Left lung (tissue), 4 donors: ENCODE measurements at regions not wholly inside any gene's neighbourhood (a gene's known extent, or its start where the extent isn't known, plus 50 kb on each side); places are given as distances from the start of the nearest gene placed in this dataset.

Experiments
- ATAC-seq: fragments of 200-7000 bp; cut with Tn5 transposase; one replicate; pipeline ENCODE4 v1.9.1; 2020; ENCODE audit warnings: moderate library complexity
- DNase-seq, 4 donors: peaks; one replicate each; pipeline ENCODE4 v3.0.0-alpha.2; 2013 to 2020
- H3K27ac ChIP-seq, 2 donors: fragments of 200-600 bp; sonication (generic) in 1 of 2; one replicate each; pipeline versions ENCODE4 v1.5.0 to v1.8.0; 2020 to 2021
- H3K27me3 ChIP-seq, 2 donors: fragments of 200-600 bp; sonication (generic) in 1 of 2; one replicate each; pipeline versions ENCODE4 v1.5.0 to v1.8.0; 2020 to 2021
- H3K36me3 ChIP-seq, 2 donors: fragments of 200-600 bp; sonication (generic) in 1 of 2; one replicate each; pipeline versions ENCODE4 v1.5.0 to v1.8.0; 2020 to 2021
- H3K4me1 ChIP-seq, 2 donors: fragments of 200-600 bp; one replicate each; pipeline ENCODE4 v1.8.0; 2021
- H3K4me3 ChIP-seq, 2 donors: fragments of 200-600 bp; sonication (generic) in 1 of 2; one replicate each; pipeline versions ENCODE4 v1.5.0 to v1.8.0; 2020 to 2021; ENCODE audit warnings: mild to moderate bottlenecking in 1 of 2
- H3K9me3 ChIP-seq, 2 donors: fragments of 200-600 bp; sonication (generic) in 1 of 2; one replicate each; pipeline versions ENCODE4 v1.5.0 to v1.8.0; 2020 to 2021
- intact Hi-C, 2 donors: fragments of 100-400 bp; cut with DNase I; formaldehyde crosslinking; loops; one replicate each; pipeline versions ENCODE4 v1.11.2 to v1.14.2; 2022
- TF ChIP-seq, protein P1 (sequence below), 2 donors: fragments of 200-600 bp; sonication (generic) in 1 of 2; IDR thresholded peaks; one replicate each; pipeline versions ENCODE4 v1.5.0 to v1.8.0; 2021; ENCODE audit warnings: antibody characterized with exemption in 2 of 2
- donor health status: DM: no; HTN: yes; CAD: no.
- donor health status: DM: no; HTN: no; CAD: no.

GRCh38 chr2:18106841-18107240 lies 228.4 kb downstream of the KCNS3 start:
- DNase-seq = no peak
- H3K9me3 ChIP-seq = no peaks in the 10 kb centered on the region
- TF ChIP-seq, protein P1, sequence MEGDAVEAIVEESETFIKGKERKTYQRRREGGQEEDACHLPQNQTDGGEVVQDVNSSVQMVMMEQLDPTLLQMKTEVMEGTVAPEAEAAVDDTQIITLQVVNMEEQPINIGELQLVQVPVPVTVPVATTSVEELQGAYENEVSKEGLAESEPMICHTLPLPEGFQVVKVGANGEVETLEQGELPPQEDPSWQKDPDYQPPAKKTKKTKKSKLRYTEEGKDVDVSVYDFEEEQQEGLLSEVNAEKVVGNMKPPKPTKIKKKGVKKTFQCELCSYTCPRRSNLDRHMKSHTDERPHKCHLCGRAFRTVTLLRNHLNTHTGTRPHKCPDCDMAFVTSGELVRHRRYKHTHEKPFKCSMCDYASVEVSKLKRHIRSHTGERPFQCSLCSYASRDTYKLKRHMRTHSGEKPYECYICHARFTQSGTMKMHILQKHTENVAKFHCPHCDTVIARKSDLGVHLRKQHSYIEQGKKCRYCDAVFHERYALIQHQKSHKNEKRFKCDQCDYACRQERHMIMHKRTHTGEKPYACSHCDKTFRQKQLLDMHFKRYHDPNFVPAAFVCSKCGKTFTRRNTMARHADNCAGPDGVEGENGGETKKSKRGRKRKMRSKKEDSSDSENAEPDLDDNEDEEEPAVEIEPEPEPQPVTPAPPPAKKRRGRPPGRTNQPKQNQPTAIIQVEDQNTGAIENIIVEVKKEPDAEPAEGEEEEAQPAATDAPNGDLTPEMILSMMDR (IDR thresholded peaks at IDR 0.05) = no peak
- H3K4me1 ChIP-seq = no peaks in the 10 kb centered on the region
- H3K4me3 ChIP-seq = no peak overlapping the region
- H3K36me3 ChIP-seq = no peaks in the 10 kb centered on the region
- intact Hi-C loops = no loop called here
- ATAC-seq = no peak
- no peaks in the 10 kb centered on the region for H3K27me3 ChIP-seq
- H3K27ac ChIP-seq = no peak overlapping the region

GRCh38 chr2:18105929-18106328 lies 227.5 kb downstream of the KCNS3 start:
- Histone ChIP-seq H3K4me1 (no peaks in the 10 kb centered on the region), H3K27me3 (no peaks in the 10 kb centered on the region), H3K36me3 (no peaks in the 10 kb centered on the region), H3K27ac (no peak overlapping the region), H3K9me3 (no peaks in the 10 kb centered on the region), H3K4me3 (no peak overlapping the region)
- TF ChIP-seq, protein P1 (IDR thresholded peaks at IDR 0.05) = no peak
- DNase-seq = no peak
- no peak for ATAC-seq
- intact Hi-C loops = no loop called here

DNA sequence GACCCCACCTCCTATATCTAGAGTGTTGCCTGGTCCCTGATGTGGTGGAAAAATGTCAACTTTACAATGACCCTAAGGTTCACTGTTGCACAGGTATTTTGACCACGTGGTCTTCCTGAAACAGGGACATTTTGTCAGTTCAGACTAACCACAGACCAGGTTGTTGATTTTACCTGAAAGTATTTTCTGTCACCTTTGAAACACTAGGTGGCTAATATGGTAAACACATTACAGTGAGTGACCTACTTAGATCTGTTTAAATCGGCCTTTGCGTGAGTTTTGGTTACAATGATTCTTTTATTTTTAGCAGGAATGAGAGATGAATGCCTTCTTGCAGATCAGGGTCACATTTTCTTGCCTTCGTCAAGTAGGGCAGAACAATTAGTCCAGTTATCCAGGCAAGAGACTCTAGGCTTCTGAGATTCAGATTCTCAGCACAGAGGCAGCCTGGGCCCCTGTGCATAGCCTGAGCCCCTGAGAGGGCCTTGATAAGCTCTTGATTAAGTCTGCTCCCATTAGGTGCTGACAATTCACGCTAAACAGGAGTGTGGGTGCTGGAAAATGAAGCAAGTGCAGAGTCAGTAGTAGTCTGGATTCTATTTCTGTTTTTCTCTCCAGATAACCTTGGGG lies 226.2 kb downstream of the KCNS3 start:
- intact Hi-C loops = no loop called here
- H3K9me3 ChIP-seq = no peaks in the 10 kb centered on the region
- H3K27ac ChIP-seq = no peak overlapping the region
- TF ChIP-seq, protein P1 (IDR thresholded peaks at IDR 0.05) = no peak
- H3K4me3 ChIP-seq = no peak overlapping the region
- no peaks in the 10 kb centered on the region for H3K4me1 ChIP-seq
- H3K27me3 ChIP-seq = no peaks in the 10 kb centered on the region
- ATAC-seq (peak; percentile 79), DNase-seq (no peak)
- H3K36me3 ChIP-seq = no peaks in the 10 kb centered on the region

GRCh38 chr2:18096836-18097405 lies 218.5 kb downstream of the KCNS3 start:
- Histone ChIP-seq H3K9me3 (no peaks in the 10 kb centered on the region), H3K4me3 (no peak overlapping the region)
- TF ChIP-seq, protein P1 (IDR thresholded peaks at IDR 0.05) = no peak

GRCh38 chr2:18094277-18094676 lies 215.8 kb downstream of the KCNS3 start:
- peak overlapping the region in 1 of 2 donors; percentile 7 for H3K27ac ChIP-seq
- no peaks in the 10 kb centered on the region for H3K9me3 ChIP-seq
- H3K4me3 ChIP-seq = no peak overlapping the region
- ATAC-seq (no peak), DNase-seq (no peak)
- intact Hi-C loops = no loop called here
- no peaks in the 10 kb centered on the region for H3K27me3 ChIP-seq
- no peaks in the 10 kb centered on the region for H3K36me3 ChIP-seq
- no peaks in the 10 kb centered on the region for H3K4me1 ChIP-seq
- TF ChIP-seq, protein P1 (IDR thresholded peaks at IDR 0.05) = no peak

More at GRCh38 chr2:18096836-18097405, 218.5 kb downstream of the KCNS3 start:
- ATAC-seq = no peak
- no peaks in the 10 kb centered on the region for H3K36me3 ChIP-seq
- H3K27me3 ChIP-seq = no peaks in the 10 kb centered on the region
- H3K4me1 ChIP-seq = no peaks in the 10 kb centered on the region
- H3K27ac ChIP-seq = no peak overlapping the region
- intact Hi-C loops = no loop called here
- no peak for DNase-seq
